K562 (cell line): ENCODE measurements at regions not wholly inside any gene's neighbourhood (a gene's known extent, or its start where the extent isn't known, plus 50 kb on each side); places are given as distances from the start of the nearest gene placed in this dataset.

Experiments
- ATAC-seq: fragments of 200-7000 bp; cut with Tn5 transposase; 3 replicates; pipeline ENCODE4 v1.9.1; 2020; ENCODE audit warnings: moderate library complexity
- BruUV-seq: library from RNA; stranded (reverse); fragments of 400-500 nt; replicated peaks from 2 replicates; lab custom pipeline; 2021; lab: Mats Ljungman, UMichigan
- CTCF ChIA-PET: fragments of 300-600 bp; formaldehyde crosslinking; extraction: SDS; loops from one replicate; lab custom pipeline; 2021; ENCODE audit warnings: low intra/inter-chr PET ratio; lab: Yijun Ruan, JAX
- POLR2A ChIA-PET: fragments of 300-600, 350-650 bp; sonication (Branson Sonifier 250); formaldehyde crosslinking; extraction: SDS; loops from one replicate; lab custom pipeline; 2021; ENCODE audit warnings: antibody characterized with exemption, inconsistent platforms; lab: Yijun Ruan, JAX
- DNase-seq, 4 experiments: peaks; one replicate each; pipeline versions ENCODE4 v3.0.0 to v3.0.0-alpha.2; 2011 to 2018; ENCODE audit warnings: low spot score in 3 of 4, mixed read lengths in 3 of 4; ENCODE audit errors: extremely low read depth in 1 of 4
- FAIRE-seq: peaks from 2 replicates; lab custom pipeline; 2011; peaks lifted over from hg19 to GRCh38; lab: Jason Lieb, UNC
- H2AFZ ChIP-seq: 2 replicates; pipeline ENCODE4 v1.6.0; 2011; ENCODE audit warnings: low read depth, low read length, control low read depth, inconsistent platforms
- H3K27ac ChIP-seq: fragments of 200-600 bp; 3 replicates; pipeline ENCODE4 v1.8.0; 2011; ENCODE audit warnings: low read depth, mild to moderate bottlenecking, control low read depth, inconsistent platforms, low read length, moderate library complexity, mixed read lengths; ENCODE audit errors: extremely low read depth
- H3K27me3 ChIP-seq, 2 experiments: fragments of 300-600 bp in 1 of 2; 2 replicates in 1 of 2; 3 replicates in 1 of 2; pipeline versions ENCODE4 v1.6.0 to v1.8.0; 2011; ENCODE audit warnings: inconsistent platforms in 2 of 2, low read length in 2 of 2, mild to moderate bottlenecking in 1 of 2, mixed read lengths in 1 of 2, moderate library complexity in 1 of 2; ENCODE audit not compliant: control insufficient read depth in 2 of 2, insufficient read depth in 2 of 2
- H3K36me3 ChIP-seq: fragments of 300-600 bp; 3 replicates; pipeline ENCODE4 v1.8.0; 2011; ENCODE audit warnings: mild to moderate bottlenecking, low read length, inconsistent platforms; ENCODE audit not compliant: control insufficient read depth, insufficient read depth
- H3K4me1 ChIP-seq, 2 experiments: fragments of 200-600 bp in 1 of 2; replicated peaks in 1 of 2; 2 replicates in 1 of 2; 3 replicates in 1 of 2; pipeline versions ENCODE4 v1.5.1 to v1.8.0; 2011; ENCODE audit warnings: inconsistent platforms in 2 of 2, low read length in 2 of 2, mild to moderate bottlenecking in 1 of 2, mixed read lengths in 1 of 2, moderate library complexity in 1 of 2; ENCODE audit not compliant: control insufficient read depth in 2 of 2, insufficient read depth in 2 of 2
- H3K4me2 ChIP-seq: 2 replicates; pipeline ENCODE4 v1.6.1; 2011; ENCODE audit warnings: low read length, control low read depth, inconsistent platforms, mixed read lengths; ENCODE audit not compliant: insufficient read depth
- H3K4me3 ChIP-seq: fragments of 200-600 bp; sonication (generic), shearing (Covaris generic); 2 replicates; pipeline ENCODE4 v1.5.1; 2016; ENCODE audit warnings: control low read depth, inconsistent platforms
- H3K79me2 ChIP-seq: fragments of 200-600 bp; 3 replicates; pipeline ENCODE4 v1.8.0; 2011; ENCODE audit warnings: low read length, inconsistent platforms; ENCODE audit not compliant: control insufficient read depth, insufficient read depth
- H3K9ac ChIP-seq, 2 experiments: 2 replicates each; pipeline versions ENCODE4 v1.6.0 to v1.6.1; 2011; ENCODE audit warnings: low read depth in 2 of 2, low read length in 2 of 2, control low read depth in 1 of 2, inconsistent platforms in 1 of 2, mild to moderate bottlenecking in 1 of 2, mixed read lengths in 1 of 2; ENCODE audit not compliant: insufficient read depth in 1 of 2
- H3K9me1 ChIP-seq: one replicate; pipeline ENCODE4 v1.6.0; 2011; ENCODE audit warnings: inconsistent platforms, mild to moderate bottlenecking, low read length, moderate library complexity; ENCODE audit not compliant: control insufficient read depth, insufficient read depth
- H3K9me3 ChIP-seq: replicated peaks from 2 replicates; pipeline ENCODE4 v1.5.1; 2011; ENCODE audit warnings: low read depth, low read length, inconsistent platforms; ENCODE audit not compliant: control insufficient read depth, insufficient read depth
- H4K20me1 ChIP-seq: replicated peaks from 2 replicates; pipeline ENCODE4 v1.6.1; 2011; ENCODE audit warnings: low read length, inconsistent platforms, mixed read lengths; ENCODE audit not compliant: control insufficient read depth, insufficient read depth
- ATF7 ChIP-seq: fragments of 450-650 bp; IDR thresholded peaks from 2 replicates; pipeline ENCODE4 v1.7.1; 2014; ENCODE audit warnings: mild to moderate bottlenecking, moderate library complexity
- BCL6 ChIP-seq: fragments of 250-450 bp; sonication (Bioruptor Pico); IDR thresholded peaks from 2 replicates; pipeline ENCODE4 v1.4.0; 2020
- ESRRA ChIP-seq: fragments of 450-650 bp; IDR thresholded peaks from 2 replicates; pipeline ENCODE4 v1.6.1; 2014; ENCODE audit warnings: low read depth, mild to moderate bottlenecking, moderate library complexity, borderline replicate concordance
- ETS1 ChIP-seq: conservative IDR thresholded peaks from 2 replicates; pipeline ENCODE4 v1.6.1; 2011; ENCODE audit warnings: low read depth, mild to moderate bottlenecking, low read length; ENCODE audit not compliant: control insufficient read depth
- FOXM1 ChIP-seq, 2 experiments: fragments of 450-650 bp in 1 of 2; sonication (generic) in 1 of 2; formaldehyde crosslinking in 1 of 2; IDR thresholded peaks; 2 replicates each; pipeline versions ENCODE4 v1.6.1 to v1.9.0; 2017 to 2022; ENCODE audit warnings: low read depth in 2 of 2, mild to moderate bottlenecking in 2 of 2, missing genetic modification reagents in 1 of 2, moderate library complexity in 1 of 2
- IFI16 ChIP-seq: fragments of 250-450 bp; sonication (Bioruptor Pico); IDR thresholded peaks from 2 replicates; pipeline ENCODE4 v2.1.2; 2022; ENCODE audit warnings: mild to moderate bottlenecking, inconsistent platforms
- MAFG ChIP-seq: fragments of 450-650 bp; conservative IDR thresholded peaks from 2 replicates; pipeline ENCODE4 v1.6.1; 2016; ENCODE audit warnings: missing genetic modification characterization, missing compliant biosample characterization
- SNRNP70 ChIP-seq: fragments of 200-400 bp; formaldehyde crosslinking; optimal IDR thresholded peaks from 2 replicates; pipeline ENCODE3; 2017; ENCODE audit warnings: low read depth, low read length
- STAT5A ChIP-seq: IDR thresholded peaks from 2 replicates; pipeline ENCODE4 v1.6.1; 2012; ENCODE audit warnings: low read length, inconsistent platforms, borderline replicate concordance
- ZC3H8 ChIP-seq: fragments of 450-650 bp; IDR thresholded peaks from 2 replicates; pipeline ENCODE4 v1.6.1; 2017
- ZFX ChIP-seq: sonication (generic); formaldehyde crosslinking; IDR thresholded peaks from 2 replicates; pipeline ENCODE4 v1.8.0; 2022; ENCODE audit warnings: mild to moderate bottlenecking, missing genetic modification reagents, moderate library complexity
- ZKSCAN1 ChIP-seq: fragments of 150-350 bp; IDR thresholded peaks from 2 replicates; pipeline ENCODE4 v1.6.1; 2016; ENCODE audit warnings: low read depth, low read length
- ZNF12 ChIP-seq: sonication (generic); formaldehyde crosslinking; IDR thresholded peaks from 2 replicates; pipeline ENCODE4 v1.4.0; 2020; ENCODE audit warnings: mild to moderate bottlenecking, missing genetic modification reagents
- ZNF140 ChIP-seq: fragments of 250-450 bp; sonication (Bioruptor Pico); IDR thresholded peaks from 2 replicates; pipeline ENCODE4 v1.8.0; 2021; ENCODE audit warnings: moderate library complexity, mild to moderate bottlenecking, inconsistent platforms
- ZNF3 ChIP-seq: fragments of 250-450 bp; sonication (Bioruptor Pico); IDR thresholded peaks from 2 replicates; pipeline ENCODE4 v1.5.0; 2021; ENCODE audit warnings: mild to moderate bottlenecking, moderate library complexity
- ZNF445 ChIP-seq: fragments of 250-450 bp; sonication (Bioruptor Pico); IDR thresholded peaks from 2 replicates; pipeline ENCODE4 v1.4.0; 2020; ENCODE audit warnings: low read depth, mild to moderate bottlenecking, moderate library complexity
- ZNF740 ChIP-seq, 3 experiments: fragments of 200-800 bp in 1 of 3; sonication (Bioruptor generic) in 1 of 3; sonication (generic) in 1 of 3; formaldehyde crosslinking in 1 of 3; IDR thresholded peaks; 2 replicates each; pipeline versions ENCODE4 v1.6.1 to v1.8.0; 2016 to 2022; ENCODE audit warnings: mild to moderate bottlenecking in 2 of 3, missing compliant biosample characterization in 2 of 3, missing genetic modification characterization in 2 of 3, missing genetic modification reagents in 1 of 3
- ZNF780A ChIP-seq: fragments of 250-450 bp; sonication (Bioruptor Pico); IDR thresholded peaks from 2 replicates; pipeline ENCODE4 v1.5.0; 2021; ENCODE audit warnings: mild to moderate bottlenecking
- in situ Hi-C: fragments of 300-500 bp; cut with MboI; formaldehyde crosslinking; loops from 4 replicates; pipeline ENCODE4 v1.15.0; 2018; ENCODE audit warnings: inconsistent platforms, mixed read lengths
- intact Hi-C: fragments of 100-400 bp; cut with micrococcal nuclease; formaldehyde crosslinking; loops from 2 replicates; pipeline ENCODE4 v1.14.2; 2022

- Histone ChIP-seq H3K9me3 (no peaks in the 10 kb centered on the region), H2AFZ (no peak overlapping the region)
- TF ChIP-seq STAT5A: no peak
- TF ChIP-seq IFI16 (CRISPR knock-in tag): no peak
- no peak for TF ChIP-seq SNRNP70
- TF ChIP-seq ZNF740 (CRISPR knock-in tag; IDR thresholded peaks at IDR 0.05): no peak
- TF ChIP-seq ZNF740 (tag; IDR thresholded peaks at IDR 0.05): no peak
- TF ChIP-seq ESRRA: no peak
- no peak for TF ChIP-seq ETS1
- no peak for TF ChIP-seq BCL6 (CRISPR knock-in tag)
- no peak for TF ChIP-seq ZC3H8
- no peak for TF ChIP-seq ZFX (CRISPR knock-in tag)
- no peak for TF ChIP-seq ZNF780A (CRISPR knock-in tag)
- no peak for TF ChIP-seq ZKSCAN1
- no peak for TF ChIP-seq ZNF445
- TF ChIP-seq ZNF3 (CRISPR knock-in tag): no peak
- TF ChIP-seq MAFG (tag): no peak
- no peak for TF ChIP-seq ATF7
- no peak for TF ChIP-seq ZNF12 (CRISPR knock-in tag)
- no peak for TF ChIP-seq ZNF140 (CRISPR knock-in tag)
- TF ChIP-seq FOXM1 (IDR thresholded peaks at IDR 0.05; ENCODE audit: low read depth): no peak
- no peak for TF ChIP-seq FOXM1 (CRISPR knock-in tag; IDR thresholded peaks at IDR 0.05; ENCODE audit: low read depth)
Observed at GRCh38 chr2:147242445-147242844, 602.4 kb upstream of the ACVR2A start.

More at GRCh38 chr2:147242445-147242844, 602.4 kb upstream of the ACVR2A start:
- no TSS peak for BruUV-seq
- Histone ChIP-seq H3K27ac (no peak overlapping the region), H3K79me2 (no peaks in the 10 kb centered on the region), H3K27me3 (no peaks in the 10 kb centered on the region), H3K4me2 (no peak overlapping the region), H3K36me3 (no peaks in the 10 kb centered on the region), H3K9ac (no peak overlapping the region), H3K9me1 (no peaks in the 10 kb centered on the region), H3K4me3 (no peak overlapping the region), H3K4me1 (no peaks in the 10 kb centered on the region), H4K20me1 (no peaks in the 10 kb centered on the region)
- DNase-seq (no peak), FAIRE-seq (no peak), ATAC-seq (no peak)
- POLR2A ChIA-PET: no interaction called here
- in situ Hi-C loops: no loop called here
- intact Hi-C loops: no loop called here
- CTCF ChIA-PET: no interaction called here
